AG09319 (cell line): ENCODE measurements at regions not wholly inside any gene's neighbourhood (a gene's known extent, or its start where the extent isn't known, plus 50 kb on each side); places are given as distances from the start of the nearest gene placed in this dataset.

ENCODE experiments used
- DNase-seq: peaks from one replicate; pipeline ENCODE4 v3.0.0-alpha.2; 2010; ENCODE audit warnings: low read depth; ENCODE audit errors: extremely low read depth
- CTCF ChIP-seq: IDR thresholded peaks from 2 replicates; pipeline ENCODE4 v1.5.1; 2011; ENCODE audit warnings: low read depth, mild to moderate bottlenecking, inconsistent platforms, low read length, moderate library complexity

GRCh38 chr15:77734306-77734705 lies 101.6 kb upstream of the LINGO1 start:
- TF ChIP-seq CTCF: no peak
- DNase-seq: no peak

GRCh38 chr15:77733579-77734300 lies 101.0 kb upstream of the LINGO1 start:
- no peak for DNase-seq
- no peak for TF ChIP-seq CTCF

GRCh38 chr15:77732514-77733335 lies 100.0 kb upstream of the LINGO1 start:
- TF ChIP-seq CTCF: no peak

GRCh38 chr15:77731945-77732344 lies 99.2 kb upstream of the LINGO1 start:
- TF ChIP-seq CTCF: no peak
- no peak for DNase-seq

More at GRCh38 chr15:77732514-77733335, 100.0 kb upstream of the LINGO1 start:
- no peak for DNase-seq

- no peak for DNase-seq
- TF ChIP-seq CTCF: no peak
Measured at GRCh38 chr15:77731067-77731466, 98.4 kb upstream of the LINGO1 start.

GRCh38 chr15:77727635-77728304 lies 95.1 kb upstream of the LINGO1 start:
- no peak for DNase-seq
- no peak for TF ChIP-seq CTCF

GRCh38 chr15:77724715-77725114 lies 92.0 kb upstream of the LINGO1 start:
- TF ChIP-seq CTCF: no peak

More at GRCh38 chr15:77724715-77725114, 92.0 kb upstream of the LINGO1 start:
- no peak for DNase-seq
